Endothelial cell of umbilical vein (primary cell): ENCODE measurements at regions not wholly inside any gene's neighbourhood (a gene's known extent, or its start where the extent isn't known, plus 50 kb on each side); places are given as distances from the start of the nearest gene placed in this dataset.

Experiments
- BruUV-seq: library from RNA; stranded (reverse); fragments of 400-500 nt; replicated peaks from 2 replicates; lab custom pipeline; 2021; lab: Mats Ljungman, UMichigan
- CTCF ChIA-PET: fragments of 300-600, 350-600 bp; sonication (Branson Sonifier 250); formaldehyde crosslinking; loops from one replicate; lab custom pipeline; 2021; ENCODE audit warnings: antibody characterized with exemption, inconsistent platforms; lab: Charles Lee
- POLR2A ChIA-PET: fragments of 300-600, 350-600 bp; sonication (Branson Sonifier 250); formaldehyde crosslinking; loops from one replicate; lab custom pipeline; 2021; ENCODE audit warnings: antibody characterized with exemption, inconsistent platforms; lab: Charles Lee
- DNase-seq: peaks from one replicate; pipeline ENCODE4 v3.0.0-alpha.2; 2011; ENCODE audit warnings: low read depth, low spot score
- FAIRE-seq: peaks from 2 replicates; lab custom pipeline; 2011; peaks lifted over from hg19 to GRCh38; lab: Jason Lieb, UNC
- H2AFZ ChIP-seq: 2 replicates; pipeline ENCODE4 v1.6.0; 2012; ENCODE audit warnings: low read depth, low read length, control low read depth, inconsistent platforms
- H3K27ac ChIP-seq: 2 replicates; pipeline ENCODE4 v1.5.1; 2011; ENCODE audit warnings: low read depth, mild to moderate bottlenecking, control low read depth, low read length, moderate library complexity; ENCODE audit not compliant: insufficient read depth
- H3K27me3 ChIP-seq, 2 experiments: 2 replicates each; pipeline versions ENCODE4 v1.6.0 to v1.6.1; 2011; ENCODE audit warnings: low read length in 2 of 2, mixed read lengths in 1 of 2; ENCODE audit not compliant: control insufficient read depth in 2 of 2, insufficient read depth in 2 of 2
- H3K36me3 ChIP-seq, 2 experiments: 2 replicates in 1 of 2; 3 replicates in 1 of 2; pipeline ENCODE4 v1.5.1; 2011; ENCODE audit warnings: low read length in 2 of 2, mild to moderate bottlenecking in 1 of 2, moderate library complexity in 1 of 2; ENCODE audit not compliant: control insufficient read depth in 2 of 2, insufficient read depth in 2 of 2; ENCODE audit errors: extremely low read depth in 1 of 2
- H3K4me1 ChIP-seq: 3 replicates; pipeline ENCODE4 v1.5.1; 2011; ENCODE audit warnings: mild to moderate bottlenecking, low read length; ENCODE audit not compliant: control insufficient read depth, insufficient read depth; ENCODE audit errors: extremely low read depth
- H3K4me2 ChIP-seq: 2 replicates; pipeline ENCODE4 v1.6.1; 2011; ENCODE audit warnings: low read length, control low read depth, mixed read lengths; ENCODE audit not compliant: insufficient read depth
- H3K4me3 ChIP-seq, 3 experiments: fragments of 200-600 bp in 1 of 3; sonication (generic), shearing (Covaris generic) in 1 of 3; replicated peaks in 1 of 3; 2 replicates each; pipeline ENCODE4 v1.5.1; 2011 to 2016; ENCODE audit warnings: control low read depth in 3 of 3, low read length in 3 of 3, mild to moderate bottlenecking in 2 of 3, inconsistent platforms in 1 of 3, low read depth in 1 of 3, moderate library complexity in 1 of 3; ENCODE audit not compliant: insufficient read depth in 1 of 3
- H3K79me2 ChIP-seq: 2 replicates; pipeline ENCODE4 v1.6.0; 2012; ENCODE audit warnings: low read length, inconsistent platforms; ENCODE audit not compliant: control insufficient read depth, insufficient read depth
- H3K9ac ChIP-seq: replicated peaks from 2 replicates; pipeline ENCODE3; 2011; ENCODE audit warnings: low read length, control low read depth; ENCODE audit not compliant: insufficient read depth; ENCODE audit errors: extremely low read depth
- H3K9me1 ChIP-seq: replicated peaks from 3 replicates; pipeline ENCODE4 v1.6.0; 2011; ENCODE audit warnings: mild to moderate bottlenecking, low read length; ENCODE audit not compliant: control insufficient read depth, insufficient read depth; ENCODE audit errors: extremely low read depth
- H3K9me3 ChIP-seq: replicated peaks from 2 replicates; pipeline ENCODE4 v1.5.1; 2012; ENCODE audit warnings: low read length, inconsistent platforms; ENCODE audit not compliant: control insufficient read depth, insufficient read depth
- H4K20me1 ChIP-seq: replicated peaks from 2 replicates; pipeline ENCODE3; 2011; ENCODE audit warnings: mild to moderate bottlenecking, low read length; ENCODE audit not compliant: control insufficient read depth, insufficient read depth; ENCODE audit errors: extremely low read depth
- EZH2 ChIP-seq: IDR thresholded peaks from 2 replicates; pipeline ENCODE4 v1.6.1; 2012; ENCODE audit warnings: borderline replicate concordance, low read depth, mild to moderate bottlenecking, moderate library complexity, low read length, inconsistent platforms; ENCODE audit not compliant: severe bottlenecking
- FOS ChIP-seq: IDR thresholded peaks from 2 replicates; pipeline ENCODE4 v1.6.1; 2011; ENCODE audit warnings: mild to moderate bottlenecking, low read length, moderate library complexity, borderline replicate concordance; ENCODE audit not compliant: insufficient read depth
- GATA2 ChIP-seq: IDR thresholded peaks from 2 replicates; pipeline ENCODE4 v1.7.0; 2011; ENCODE audit warnings: low read depth, mild to moderate bottlenecking, moderate library complexity, mixed read lengths, low read length; ENCODE audit not compliant: insufficient read length, insufficient read depth
- JUN ChIP-seq: IDR thresholded peaks from 2 replicates; pipeline ENCODE4 v1.6.1; 2011; ENCODE audit warnings: borderline replicate concordance, low read depth; ENCODE audit not compliant: insufficient read length, insufficient read depth
- MYC ChIP-seq: IDR thresholded peaks from one replicate; pipeline ENCODE4 v1.6.1; 2011; ENCODE audit warnings: mild to moderate bottlenecking, low read depth, low read length
- POLR2A ChIP-seq: IDR thresholded peaks from 2 replicates; pipeline ENCODE4 v1.6.1; 2012; ENCODE audit warnings: low read depth, mild to moderate bottlenecking, control low read depth, low read length
- POLR2AphosphoS5 ChIP-seq: IDR thresholded peaks from 2 replicates; pipeline ENCODE4 v1.6.1; 2012; ENCODE audit warnings: low read depth, mild to moderate bottlenecking, control low read depth, low read length, moderate library complexity; ENCODE audit not compliant: insufficient read depth
- dilution Hi-C: fragments of 300-500 bp; cut with MboI; formaldehyde crosslinking; loops from one replicate; pipeline ENCODE4 v1.15.0; 2019; ENCODE audit warnings: low sequenced_read_pairs; ENCODE audit not compliant: extremely low pct_ligation_motif_present
- intact Hi-C: fragments of 100-400 bp; cut with micrococcal nuclease; formaldehyde crosslinking; loops from one replicate; pipeline ENCODE4 v1.10.0; 2022
- TF ChIP-seq, protein P1 (sequence below): IDR thresholded peaks from 2 replicates; pipeline ENCODE4 v1.6.1; 2011; ENCODE audit not compliant: insufficient read depth, insufficient read length
- TF ChIP-seq, protein P2 (sequence below), 2 donors: IDR thresholded peaks; 1 replicate in 1 of 2; 2 replicates in 1 of 2; pipeline ENCODE4 v1.5.1; 2011; ENCODE audit warnings: low read length in 2 of 2, mild to moderate bottlenecking in 2 of 2, moderate library complexity in 2 of 2, control low read depth in 1 of 2, inconsistent platforms in 1 of 2, low read depth in 1 of 2; ENCODE audit not compliant: insufficient read depth in 1 of 2; ENCODE audit errors: extremely low read depth in 1 of 2

DNA sequence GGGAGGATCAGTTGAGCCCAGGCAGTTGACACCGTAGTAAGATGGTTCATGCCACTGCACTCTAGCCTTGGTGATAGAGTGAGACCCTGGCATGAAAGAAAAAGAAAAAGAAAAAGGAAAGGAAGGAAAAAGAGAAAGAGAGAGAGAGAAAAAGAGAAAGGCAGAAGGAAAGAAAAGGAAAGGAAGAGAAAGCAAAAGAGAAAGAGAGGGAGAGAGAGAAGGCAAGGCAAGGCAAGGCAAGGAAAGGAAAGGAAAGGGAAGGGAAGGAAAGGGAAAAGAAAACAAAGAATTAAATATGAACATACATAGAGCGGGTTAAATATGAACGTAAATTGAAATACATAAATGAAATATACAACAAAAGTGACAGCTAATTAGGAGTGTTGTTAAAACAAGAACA lies 167.5 kb upstream of the SETBP1 start:
- no peak overlapping the region for H3K27ac ChIP-seq
- intact Hi-C loops, result no loop called here
- H3K9me1 ChIP-seq, result no peaks in the 10 kb centered on the region
- no peak overlapping the region for H3K4me3 ChIP-seq
- no peaks in the 10 kb centered on the region for H3K36me3 ChIP-seq
- dilution Hi-C loops, result no loop called here
- no peak overlapping the region for H2AFZ ChIP-seq
- H4K20me1 ChIP-seq, result no peaks in the 10 kb centered on the region
- DNase-seq (no peak), FAIRE-seq (no peak)
- BruUV-seq, result no TSS peak
- H3K4me2 ChIP-seq, result no peak overlapping the region
- ChIA-PET CTCF (no interaction called here), POLR2A (no interaction called here)
- H3K27me3 ChIP-seq, result no peaks in the 10 kb centered on the region
- no peak overlapping the region for H3K9ac ChIP-seq
- no peaks in the 10 kb centered on the region for H3K79me2 ChIP-seq
- no peaks in the 10 kb centered on the region for H3K9me3 ChIP-seq
- peaks cover 14% of the 10 kb centered on the region for H3K4me1 ChIP-seq
- TF ChIP-seq, protein P1, sequence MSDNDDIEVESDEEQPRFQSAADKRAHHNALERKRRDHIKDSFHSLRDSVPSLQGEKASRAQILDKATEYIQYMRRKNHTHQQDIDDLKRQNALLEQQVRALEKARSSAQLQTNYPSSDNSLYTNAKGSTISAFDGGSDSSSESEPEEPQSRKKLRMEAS, result no peak
- TF ChIP-seq EZH2, result no peak
- no peak for TF ChIP-seq POLR2AphosphoS5
- TF ChIP-seq FOS, result no peak
- no peak for TF ChIP-seq JUN
- no peak for TF ChIP-seq GATA2
- TF ChIP-seq POLR2A, result no peak
- TF ChIP-seq MYC, result no peak
- TF ChIP-seq, protein P2, sequence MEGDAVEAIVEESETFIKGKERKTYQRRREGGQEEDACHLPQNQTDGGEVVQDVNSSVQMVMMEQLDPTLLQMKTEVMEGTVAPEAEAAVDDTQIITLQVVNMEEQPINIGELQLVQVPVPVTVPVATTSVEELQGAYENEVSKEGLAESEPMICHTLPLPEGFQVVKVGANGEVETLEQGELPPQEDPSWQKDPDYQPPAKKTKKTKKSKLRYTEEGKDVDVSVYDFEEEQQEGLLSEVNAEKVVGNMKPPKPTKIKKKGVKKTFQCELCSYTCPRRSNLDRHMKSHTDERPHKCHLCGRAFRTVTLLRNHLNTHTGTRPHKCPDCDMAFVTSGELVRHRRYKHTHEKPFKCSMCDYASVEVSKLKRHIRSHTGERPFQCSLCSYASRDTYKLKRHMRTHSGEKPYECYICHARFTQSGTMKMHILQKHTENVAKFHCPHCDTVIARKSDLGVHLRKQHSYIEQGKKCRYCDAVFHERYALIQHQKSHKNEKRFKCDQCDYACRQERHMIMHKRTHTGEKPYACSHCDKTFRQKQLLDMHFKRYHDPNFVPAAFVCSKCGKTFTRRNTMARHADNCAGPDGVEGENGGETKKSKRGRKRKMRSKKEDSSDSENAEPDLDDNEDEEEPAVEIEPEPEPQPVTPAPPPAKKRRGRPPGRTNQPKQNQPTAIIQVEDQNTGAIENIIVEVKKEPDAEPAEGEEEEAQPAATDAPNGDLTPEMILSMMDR (IDR thresholded peaks at IDR 0.05; ENCODE audit: extremely low read depth in 1 of 2, insufficient read depth in 1 of 2, low read depth in 1 of 2, low read length in 2 of 2), result no peak
